ENCODE measurements at regions not wholly inside any gene's neighbourhood (a gene's known extent, or its start where the extent isn't known, plus 50 kb on each side); places are given as distances from the start of the nearest gene placed in this dataset.

DNA sequence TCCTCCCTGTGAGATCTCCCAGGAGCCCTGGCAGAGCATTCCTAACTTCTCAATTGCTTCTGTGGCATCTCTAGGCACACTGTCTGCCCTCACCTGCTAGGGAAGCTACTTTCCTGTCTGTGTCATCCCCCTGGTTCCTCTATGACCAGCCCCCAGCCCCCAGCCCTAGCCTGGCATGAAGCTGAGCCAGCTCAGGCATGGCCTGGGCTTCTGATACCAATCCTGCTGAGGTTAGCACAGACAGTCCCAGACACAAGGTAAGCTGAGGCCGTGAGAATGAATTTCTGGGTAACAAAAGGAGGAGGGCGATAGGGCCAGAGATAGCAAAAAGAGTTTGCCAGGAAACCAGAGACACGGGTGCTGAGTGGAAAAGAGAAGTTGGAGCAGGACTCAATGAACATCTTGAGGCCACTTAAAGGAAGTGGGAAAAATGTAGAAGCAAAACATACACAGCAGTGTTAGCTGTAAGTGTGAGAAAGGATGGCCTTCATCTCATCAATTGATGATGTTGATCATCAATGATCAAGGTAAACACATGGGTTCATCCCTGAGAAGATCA, 87.6 kb upstream of the PICALM start:
- no peak overlapping the region for H2BK12ac ChIP-seq (ENCODE audit: low read depth, low read length)
- H2AK5ac ChIP-seq (ENCODE audit: low read depth, low read length), result no peak overlapping the region
- no peak overlapping the region for H2BK15ac ChIP-seq (ENCODE audit: low read length)
- no peak overlapping the region for H3K27ac ChIP-seq (ENCODE audit: low read depth, low read length)
- H3K18ac ChIP-seq (ENCODE audit: extremely low read depth, low read length), result no peak overlapping the region
- H4K8ac ChIP-seq (ENCODE audit: extremely low read depth, insufficient read depth, low read length), result no peak overlapping the region; the same call in 1 of the 2 replicates
- no peaks in the 10 kb centered on the region for H4K20me1 ChIP-seq (replicated peaks in 1 of 2; ENCODE audit: control insufficient read depth in 1 of 2, insufficient read depth in 2 of 2, low read length in 2 of 2)
- H3K27me3 ChIP-seq (replicated peaks in 1 of 4; ENCODE audit: control insufficient read depth in 3 of 4, extremely low read depth in 1 of 4, insufficient read depth in 3 of 4, low read length in 3 of 4), result no peaks in the 10 kb centered on the region; a peak in 1 of 7 replicates
- H3K9ac ChIP-seq (replicated peaks in 1 of 4; ENCODE audit: extremely low read depth in 1 of 4, low read depth in 3 of 4, low read length in 3 of 4), result no peak overlapping the region
- TF ChIP-seq CTBP2 (IDR thresholded peaks at IDR 0.05; ENCODE audit: borderline replicate concordance, insufficient read depth, insufficient read length, low read length), result no peak
- no peak for TF ChIP-seq BRCA1 (IDR thresholded peaks at IDR 0.05; ENCODE audit: low read depth, low read length)
- TF ChIP-seq, protein P1, sequence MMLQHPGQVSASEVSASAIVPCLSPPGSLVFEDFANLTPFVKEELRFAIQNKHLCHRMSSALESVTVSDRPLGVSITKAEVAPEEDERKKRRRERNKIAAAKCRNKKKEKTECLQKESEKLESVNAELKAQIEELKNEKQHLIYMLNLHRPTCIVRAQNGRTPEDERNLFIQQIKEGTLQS (IDR thresholded peaks at IDR 0.05; ENCODE audit: insufficient read depth, low read depth, low read length), result no peak
- TF ChIP-seq FOSL1 (IDR thresholded peaks at IDR 0.05; ENCODE audit: insufficient read depth, low read depth, low read length), result no peak
- no peaks in the 10 kb centered on the region for H3K36me3 ChIP-seq (ENCODE audit: control insufficient read depth in 2 of 4, insufficient read depth in 4 of 4, low read length in 3 of 4)
- no peak overlapping the region for H4K5ac ChIP-seq (ENCODE audit: insufficient read length, low read depth, low read length)
- CTCF ChIA-PET (ENCODE audit: partially characterized antibody), result interaction anchor here (0.8 to 1.4 kb wide), 2 partner anchors 10 to 39 kb away, joined by 3 to 4 read pairs; no protein-coding TSS in a partner anchor
- POLR2A ChIA-PET (ENCODE audit: partially characterized antibody), result interaction anchor here (0.9 kb wide), 1 partner anchor 88 kb away, joined by 3 read pairs; no protein-coding TSS in a partner anchor
- H3K14ac ChIP-seq (ENCODE audit: insufficient read length), result no peak overlapping the region
- H2BK120ac ChIP-seq (replicated peaks; ENCODE audit: low read depth, low read length), result no peak overlapping the region
- DNase-seq (ENCODE audit: low read depth in 1 of 2, low spot score in 2 of 2), result no peak
- no peaks in the 10 kb centered on the region for H3K9me3 ChIP-seq (ENCODE audit: insufficient read depth in 2 of 2, low read depth in 1 of 2, low read length in 1 of 2)
- H3K23ac ChIP-seq (ENCODE audit: insufficient read length), result no peak overlapping the region
- H3K79me2 ChIP-seq (ENCODE audit: control insufficient read depth in 1 of 2, insufficient read depth in 2 of 2, low read length in 2 of 2), result no peaks in the 10 kb centered on the region
- no peak for FAIRE-seq
- H3K4me2 ChIP-seq (ENCODE audit: insufficient read depth in 1 of 2, low read depth in 2 of 2, low read length in 2 of 2), result no peak overlapping the region
- H3K4ac ChIP-seq (replicated peaks; ENCODE audit: insufficient read length, low read depth, low read length), result no peak overlapping the region
- no peak overlapping the region for H2AFZ ChIP-seq (ENCODE audit: low read length)
- H3K79me1 ChIP-seq (ENCODE audit: low read depth, low read length), result no peaks in the 10 kb centered on the region
- no peak overlapping the region for H3K4me3 ChIP-seq (ENCODE audit: extremely low read depth in 1 of 4, insufficient read depth in 2 of 4, low read depth in 3 of 4, low read length in 4 of 4)
- H3K4me1 ChIP-seq (replicated peaks in 1 of 4; ENCODE audit: control insufficient read depth in 3 of 4, insufficient read depth in 4 of 4, low read length in 3 of 4), result peaks cover 0 to 3% (median under 1%) of the 10 kb centered on the region in 4 experiments; a peak in 2 of 7 replicates
- 81% methylated on average over 3 of the region's 3 CpGs; no CpG with 5 or more reads in 1 of the 2 experiments for WGBS, 2 experiments (ENCODE audit: extremely low coverage in 1 of 2, insufficient coverage in 1 of 2, insufficient read length in 1 of 2, insufficient replicate concordance in 2 of 2, low coverage in 1 of 2, low lambda C conversion rate in 2 of 2, missing lambda C conversion rate in 1 of 2)
- H4K91ac ChIP-seq (replicated peaks; ENCODE audit: insufficient read length, low read length), result no peak overlapping the region
- H3K56ac ChIP-seq (replicated peaks; ENCODE audit: insufficient read length, low read depth, low read length), result no peak overlapping the region
- H2BK20ac ChIP-seq (ENCODE audit: low read length), result no peak overlapping the region
- no peak overlapping the region for H2BK5ac ChIP-seq (ENCODE audit: low read depth, low read length)
- peaks cover 2% of the 10 kb centered on the region; the same call in 1 of the 2 replicates for H3K23me2 ChIP-seq (ENCODE audit: low read depth, low read length)
